Endothelial cell of umbilical vein (primary cell): ENCODE measurements at regions not wholly inside any gene's neighbourhood (a gene's known extent, or its start where the extent isn't known, plus 50 kb on each side); places are given as distances from the start of the nearest gene placed in this dataset.

Source experiments
- EZH2 ChIP-seq: IDR thresholded peaks from 2 replicates; pipeline ENCODE4 v1.6.1; 2012; ENCODE audit warnings: borderline replicate concordance, low read depth, mild to moderate bottlenecking, moderate library complexity, low read length, inconsistent platforms; ENCODE audit not compliant: severe bottlenecking
- TF ChIP-seq, protein P1 (sequence below), 2 donors: IDR thresholded peaks; 1 replicate in 1 of 2; 2 replicates in 1 of 2; pipeline ENCODE4 v1.5.1; 2011; ENCODE audit warnings: low read length in 2 of 2, mild to moderate bottlenecking in 2 of 2, moderate library complexity in 2 of 2, control low read depth in 1 of 2, inconsistent platforms in 1 of 2, low read depth in 1 of 2; ENCODE audit not compliant: insufficient read depth in 1 of 2; ENCODE audit errors: extremely low read depth in 1 of 2

DNA sequence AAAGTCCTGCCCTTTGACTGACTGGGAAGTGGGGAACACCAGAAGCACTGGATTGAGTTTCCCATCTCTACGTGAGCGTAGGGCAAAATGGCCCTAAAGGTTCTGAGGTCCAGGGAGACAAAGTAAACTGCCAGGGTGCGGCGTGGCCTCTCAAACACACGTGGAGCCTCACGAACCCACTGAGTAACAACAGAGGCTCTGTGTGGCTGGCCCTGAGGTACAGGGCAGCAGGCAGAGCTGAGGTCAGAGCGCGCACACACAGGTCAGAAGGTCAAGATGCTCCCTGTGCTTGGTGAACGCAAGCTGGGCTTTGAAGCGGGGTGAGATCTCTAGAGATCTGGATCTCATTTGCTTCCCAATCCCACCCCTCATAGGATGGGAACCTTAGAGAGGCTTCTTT lies 99.0 kb upstream of the ZMIZ1 start:
- TF ChIP-seq, protein P1, sequence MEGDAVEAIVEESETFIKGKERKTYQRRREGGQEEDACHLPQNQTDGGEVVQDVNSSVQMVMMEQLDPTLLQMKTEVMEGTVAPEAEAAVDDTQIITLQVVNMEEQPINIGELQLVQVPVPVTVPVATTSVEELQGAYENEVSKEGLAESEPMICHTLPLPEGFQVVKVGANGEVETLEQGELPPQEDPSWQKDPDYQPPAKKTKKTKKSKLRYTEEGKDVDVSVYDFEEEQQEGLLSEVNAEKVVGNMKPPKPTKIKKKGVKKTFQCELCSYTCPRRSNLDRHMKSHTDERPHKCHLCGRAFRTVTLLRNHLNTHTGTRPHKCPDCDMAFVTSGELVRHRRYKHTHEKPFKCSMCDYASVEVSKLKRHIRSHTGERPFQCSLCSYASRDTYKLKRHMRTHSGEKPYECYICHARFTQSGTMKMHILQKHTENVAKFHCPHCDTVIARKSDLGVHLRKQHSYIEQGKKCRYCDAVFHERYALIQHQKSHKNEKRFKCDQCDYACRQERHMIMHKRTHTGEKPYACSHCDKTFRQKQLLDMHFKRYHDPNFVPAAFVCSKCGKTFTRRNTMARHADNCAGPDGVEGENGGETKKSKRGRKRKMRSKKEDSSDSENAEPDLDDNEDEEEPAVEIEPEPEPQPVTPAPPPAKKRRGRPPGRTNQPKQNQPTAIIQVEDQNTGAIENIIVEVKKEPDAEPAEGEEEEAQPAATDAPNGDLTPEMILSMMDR (IDR thresholded peaks at IDR 0.05; ENCODE audit: extremely low read depth in 1 of 2, insufficient read depth in 1 of 2, low read depth in 1 of 2, low read length in 2 of 2): no peak
- TF ChIP-seq EZH2: no peak
